GM12865 (cell line): ENCODE measurements at regions not wholly inside any gene's neighbourhood (a gene's known extent, or its start where the extent isn't known, plus 50 kb on each side); places are given as distances from the start of the nearest gene placed in this dataset.

Experiments
- DNase-seq: peaks from one replicate; pipeline ENCODE4 v3.0.0; 2010; ENCODE audit warnings: low read depth
- H3K4me3 ChIP-seq: 2 replicates; pipeline ENCODE4 v1.5.1; 2011; ENCODE audit warnings: mild to moderate bottlenecking, low read depth, low read length, control low read depth
- CTCF ChIP-seq: IDR thresholded peaks from 2 replicates; pipeline ENCODE4 v1.5.1; 2011; ENCODE audit warnings: low read length, control low read depth, low read depth, inconsistent platforms; ENCODE audit not compliant: insufficient read depth; ENCODE audit errors: missing control alignments

GRCh38 chr11:82003024-82003423, 730.6 kb downstream of the FAM181B start:
- TF ChIP-seq CTCF: no peak
- no peak for DNase-seq
- no peak overlapping the region for H3K4me3 ChIP-seq

GRCh38 chr11:81995889-81996288, 737.8 kb downstream of the FAM181B start:
- no peak for DNase-seq
- no peak overlapping the region for H3K4me3 ChIP-seq
- no peak for TF ChIP-seq CTCF

GRCh38 chr11:81993755-81994154, 739.9 kb downstream of the FAM181B start:
- no peak for TF ChIP-seq CTCF
- DNase-seq: no peak
- no peak overlapping the region for H3K4me3 ChIP-seq

- no peak for DNase-seq
- TF ChIP-seq CTCF: no peak
- H3K4me3 ChIP-seq: no peak overlapping the region
Observed at GRCh38 chr11:81990659-81991443, 742.8 kb downstream of the FAM181B start.

GRCh38 chr11:81989093-81989492, 744.6 kb downstream of the FAM181B start:
- no peak overlapping the region for H3K4me3 ChIP-seq
- no peak for DNase-seq
- no peak for TF ChIP-seq CTCF

GRCh38 chr11:81987829-81988472, 745.7 kb downstream of the FAM181B start:
- peak; percentile 32 for DNase-seq
- H3K4me3 ChIP-seq: no peak overlapping the region
- no peak for TF ChIP-seq CTCF
